ENCODE measurements at regions not wholly inside any gene's neighbourhood (a gene's known extent, or its start where the extent isn't known, plus 50 kb on each side); places are given as distances from the start of the nearest gene placed in this dataset.

GRCh38 chr16:74094962-74095361, 201.7 kb upstream of the PSMD7 start:
- TF ChIP-seq CTCF (IDR thresholded peaks at IDR 0.05 in 2 of 3, conservative IDR thresholded peaks at IDR 0.05 in 1 of 3; ENCODE audit: borderline replicate concordance in 1 of 3, insufficient read depth in 1 of 3, low read depth in 2 of 3, low read length in 2 of 3) (no peak), POLR2A (IDR thresholded peaks at IDR 0.05; ENCODE audit: borderline replicate concordance, extremely low read depth, insufficient read depth, insufficient read length) (no peak), YY1 (IDR thresholded peaks at IDR 0.05; ENCODE audit: extremely low read depth, insufficient replicate concordance, low read depth, low read length) (no peak), MAX (IDR thresholded peaks at IDR 0.05) (no peak), ZBTB33 (IDR thresholded peaks at IDR 0.05; ENCODE audit: extremely low read depth, insufficient replicate concordance, low read length) (no peak), RAD21 (IDR thresholded peaks at IDR 0.05; ENCODE audit: low read depth) (no peak), POLR2AphosphoS5 (IDR thresholded peaks at IDR 0.05; ENCODE audit: low read depth, low read length) (no peak), EGR1 (IDR thresholded peaks at IDR 0.05; ENCODE audit: low read depth) (no peak), REST (IDR thresholded peaks at IDR 0.05; ENCODE audit: low read depth) (no peak), EZH2 (IDR thresholded peaks at IDR 0.05) (no peak), TCF7L2 (IDR thresholded peaks at IDR 0.05; ENCODE audit: borderline replicate concordance, extremely low read depth, insufficient read depth, insufficient read length) (no peak), SP1 (IDR thresholded peaks at IDR 0.05; ENCODE audit: low read depth) (no peak), CBX3 (IDR thresholded peaks at IDR 0.05; ENCODE audit: low read depth) (no peak)
